ENCODE measurements at regions not wholly inside any gene's neighbourhood (a gene's known extent, or its start where the extent isn't known, plus 50 kb on each side); places are given as distances from the start of the nearest gene placed in this dataset.

GRCh38 chr13:27869436-27870095 lies 50.2 kb upstream of the PDX1 start:
- Histone ChIP-seq H3K9me3 (no peaks in the 10 kb centered on the region), H3K4me1 (no peaks in the 10 kb centered on the region), H3K36me3 (no peaks in the 10 kb centered on the region), H3K4me3 (no peak overlapping the region), H3K27ac (no peak overlapping the region), H3K27me3 (no peaks in the 10 kb centered on the region)
- no peak for DNase-seq (ENCODE audit: low spot score)
- no peak for TF ChIP-seq CTCF (IDR thresholded peaks at IDR 0.05)
